ENCODE measurements at regions not wholly inside any gene's neighbourhood (a gene's known extent, or its start where the extent isn't known, plus 50 kb on each side); places are given as distances from the start of the nearest gene placed in this dataset.

DNA sequence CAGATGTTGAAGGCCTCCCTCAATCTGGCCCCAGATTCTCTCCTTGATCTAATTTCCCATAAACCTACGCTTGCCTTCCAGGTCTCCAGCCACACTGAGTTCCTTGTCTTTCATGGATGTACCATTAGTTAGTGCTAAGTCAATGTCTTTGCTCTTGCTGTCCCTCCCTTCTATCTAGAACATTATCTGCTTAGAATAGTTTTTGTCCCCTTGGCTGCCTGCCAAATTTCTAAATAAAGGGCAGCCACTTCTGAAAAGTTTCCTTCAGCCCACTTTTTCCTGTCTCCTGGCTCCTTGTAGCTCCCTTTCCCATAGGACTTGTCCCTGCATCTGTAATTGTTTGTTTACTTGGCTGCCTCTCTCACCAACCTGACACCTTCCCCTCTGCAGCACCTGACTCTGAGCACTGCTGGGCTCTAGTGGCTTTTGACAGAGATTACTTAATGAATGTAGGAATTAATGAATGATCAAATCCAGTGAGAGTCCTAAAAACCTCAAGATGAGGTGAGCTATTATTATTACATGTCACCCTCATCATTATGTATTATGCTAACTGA, 58.3 kb downstream of the CXCL12 start:
- no peak for DNase-seq (ENCODE audit: low read depth in 2 of 2)

DNA sequence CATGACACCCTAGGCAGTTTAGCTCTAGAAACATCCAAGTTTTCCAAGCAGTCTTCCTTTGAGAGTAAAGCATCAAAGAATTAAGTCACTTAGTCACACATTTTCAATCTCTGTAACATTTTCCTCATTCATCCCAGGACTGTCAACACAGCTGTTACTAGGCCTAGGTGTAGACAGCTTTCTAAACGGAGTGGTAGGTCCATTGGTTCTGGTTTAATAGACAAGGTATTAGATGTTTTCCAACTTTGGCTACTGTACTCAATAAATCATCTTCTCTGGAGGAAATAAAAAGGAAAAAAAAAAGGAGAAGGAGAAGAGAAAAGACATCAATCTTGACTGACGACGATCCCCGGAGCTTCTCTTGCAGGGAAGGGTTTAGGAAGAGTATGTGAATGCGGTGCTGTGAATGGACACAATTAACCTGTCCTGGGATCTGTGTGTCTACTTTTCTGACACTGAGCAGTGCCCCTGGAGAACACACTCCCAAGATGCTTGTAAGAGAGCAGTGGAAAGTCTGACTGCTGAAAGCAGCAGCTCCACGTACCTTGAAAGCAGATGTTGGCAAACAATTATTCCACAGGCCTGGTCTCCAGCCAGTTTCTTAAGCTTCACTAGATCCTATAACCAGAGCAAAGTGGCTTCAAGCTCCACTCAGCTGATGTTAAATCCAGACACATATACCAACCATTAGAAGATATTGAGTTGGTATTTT, 59.1 kb downstream of the CXCL12 start:
- no peak for DNase-seq (ENCODE audit: low read depth in 2 of 2)

DNA sequence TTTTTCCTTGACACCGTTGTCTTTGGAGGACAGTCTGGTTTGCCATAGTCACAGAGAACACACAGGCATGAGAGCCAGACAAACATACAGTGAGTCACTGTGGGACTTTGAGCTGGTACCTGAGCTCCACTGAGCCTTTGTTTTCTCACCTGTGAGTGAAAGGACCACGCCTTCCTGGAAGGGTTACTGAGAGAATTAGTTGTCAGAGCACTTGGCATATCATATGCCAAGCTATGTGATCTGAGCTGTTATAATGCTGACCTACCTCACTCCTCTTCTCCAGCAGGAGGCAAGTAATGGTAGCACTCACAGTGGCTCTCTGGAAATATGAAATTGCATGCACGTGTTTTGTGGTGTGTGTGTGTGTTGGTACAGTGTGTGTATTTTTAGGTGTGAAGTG, 59.7 kb downstream of the CXCL12 start:
- DNase-seq (ENCODE audit: low read depth in 2 of 2), result no peak

DNA sequence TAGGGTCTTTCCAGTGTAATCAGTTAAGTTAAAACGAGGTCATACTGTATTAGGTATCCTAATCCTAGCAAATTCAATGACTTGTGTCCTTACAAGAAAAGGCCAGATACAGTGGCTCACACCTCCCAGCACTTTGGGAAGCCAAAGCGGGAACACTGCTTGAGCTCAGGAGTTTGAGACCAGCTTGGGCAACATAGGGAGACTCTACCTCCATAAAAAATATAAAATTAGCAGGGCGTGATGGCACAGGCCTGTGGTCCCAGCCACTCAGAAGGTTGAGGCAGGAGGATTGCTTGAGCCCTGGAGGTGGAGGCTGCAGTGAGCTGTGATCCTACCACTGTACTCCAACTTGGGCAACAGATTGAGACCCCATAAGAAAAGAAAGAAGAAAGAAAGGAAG, 61.1 kb downstream of the CXCL12 start:
- DNase-seq (ENCODE audit: low read depth in 2 of 2), result no peak

DNA sequence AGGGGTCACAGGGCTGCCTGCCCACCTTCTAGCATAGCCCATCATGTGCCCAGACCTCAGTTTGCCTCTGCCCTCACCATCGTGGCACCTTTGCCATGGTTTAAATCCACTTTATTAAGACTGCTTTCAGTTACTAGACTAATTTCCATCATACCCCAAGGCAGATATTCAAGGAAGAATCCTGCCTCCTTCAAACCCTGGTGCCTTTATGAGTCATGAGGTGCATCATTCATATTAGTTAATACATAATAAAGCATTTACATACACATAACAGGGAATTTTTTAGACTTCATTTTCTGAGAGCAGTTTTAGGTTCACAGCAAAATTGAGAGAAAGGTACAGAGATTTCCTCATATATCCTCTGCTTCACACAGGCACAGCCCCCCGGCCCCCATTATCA, 62.8 kb downstream of the CXCL12 start:
- DNase-seq (ENCODE audit: low read depth in 2 of 2), result no peak

DNA sequence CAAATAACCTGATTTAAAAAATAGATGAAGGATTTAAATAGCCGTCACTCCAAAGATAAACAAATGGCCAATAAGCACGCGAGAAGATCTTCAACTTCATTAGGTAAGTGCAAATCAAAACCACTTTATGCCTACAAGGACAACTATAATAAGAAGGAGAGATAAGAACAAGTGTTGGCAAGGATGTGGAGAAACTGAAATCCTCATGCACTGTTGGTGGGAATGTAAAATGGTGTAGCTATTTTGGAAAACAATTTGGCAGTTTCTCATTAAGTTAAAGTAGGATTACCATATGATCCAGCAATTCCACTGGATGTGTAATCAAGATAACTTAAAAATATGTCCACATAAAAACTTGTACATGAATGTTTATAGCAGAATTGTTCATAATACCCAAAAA, 64.1 kb downstream of the CXCL12 start:
- no peak for DNase-seq (ENCODE audit: low read depth in 2 of 2)

DNA sequence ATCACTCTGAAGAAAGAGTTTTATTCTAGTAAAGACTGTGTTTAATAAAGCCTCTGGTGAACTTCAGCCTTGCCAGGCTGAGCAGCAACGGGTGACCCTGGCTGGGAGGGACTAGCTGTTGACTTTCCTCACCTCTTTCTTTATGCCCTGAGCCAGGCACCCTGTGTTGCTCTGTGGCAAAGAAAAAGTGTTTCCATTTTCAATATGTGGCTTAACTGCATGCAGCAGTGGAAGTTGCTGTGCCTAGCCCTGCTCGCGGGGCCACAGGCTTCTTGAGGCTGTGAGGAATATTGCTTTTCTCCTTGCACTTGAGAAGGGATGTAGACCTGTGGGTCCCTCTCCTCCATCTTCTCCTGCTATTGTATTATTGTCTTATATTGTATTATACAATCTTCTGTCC, 67.0 kb downstream of the CXCL12 start:
- no peak for DNase-seq (ENCODE audit: low read depth in 2 of 2)

DNA sequence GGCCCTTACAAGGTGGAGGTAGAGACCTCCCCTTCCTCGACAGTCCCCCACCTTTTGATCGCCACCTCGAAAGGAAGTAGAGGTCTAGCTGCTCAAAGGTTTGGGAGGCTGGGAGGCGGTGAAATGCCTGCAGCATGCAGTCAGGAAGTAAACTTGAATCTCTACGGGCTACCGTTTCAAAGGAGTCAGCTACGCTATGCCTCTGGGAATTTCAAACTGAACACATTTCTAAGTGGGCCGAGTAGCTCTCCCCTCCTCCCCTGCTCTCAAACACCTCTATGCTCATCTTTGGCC, 68.0 kb downstream of the CXCL12 start:
- DNase-seq (ENCODE audit: low read depth in 2 of 2), result no peak

DNA sequence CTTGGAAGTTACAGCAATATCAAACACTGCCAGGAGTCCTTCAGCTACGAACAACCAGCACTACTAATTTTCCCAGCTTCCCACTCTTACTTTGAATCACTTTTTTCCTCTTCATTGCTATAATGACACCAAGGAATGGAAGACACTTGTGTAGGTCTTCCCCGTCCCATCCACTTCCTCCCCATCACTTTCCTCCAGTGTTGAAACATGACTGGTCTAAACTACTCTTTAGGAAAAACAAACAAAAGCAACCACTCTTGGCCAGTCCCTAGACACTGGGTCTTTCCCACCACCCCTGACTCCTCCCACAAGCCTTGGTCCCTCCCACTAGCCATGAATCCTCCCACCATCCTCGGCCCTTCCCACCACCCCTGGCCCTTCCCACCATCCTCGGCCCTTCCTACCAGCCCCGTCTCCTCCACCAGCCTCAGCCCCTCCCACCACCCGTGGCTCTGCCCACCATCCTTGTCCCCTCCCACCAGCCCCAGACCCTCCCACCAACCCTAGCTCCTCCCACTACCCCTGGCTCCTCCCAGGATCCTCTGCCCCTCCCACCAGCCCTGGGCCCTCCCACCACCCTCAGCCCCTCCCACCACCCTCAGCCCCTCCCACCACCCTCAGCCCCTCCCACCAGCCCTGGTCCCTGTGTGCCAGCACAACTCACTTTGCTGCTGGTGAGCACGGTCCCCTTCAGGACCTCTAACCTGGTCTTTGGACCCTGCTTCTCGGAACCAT, 68.5 kb downstream of the CXCL12 start:
- no peak for DNase-seq (ENCODE audit: low read depth in 2 of 2)

DNA sequence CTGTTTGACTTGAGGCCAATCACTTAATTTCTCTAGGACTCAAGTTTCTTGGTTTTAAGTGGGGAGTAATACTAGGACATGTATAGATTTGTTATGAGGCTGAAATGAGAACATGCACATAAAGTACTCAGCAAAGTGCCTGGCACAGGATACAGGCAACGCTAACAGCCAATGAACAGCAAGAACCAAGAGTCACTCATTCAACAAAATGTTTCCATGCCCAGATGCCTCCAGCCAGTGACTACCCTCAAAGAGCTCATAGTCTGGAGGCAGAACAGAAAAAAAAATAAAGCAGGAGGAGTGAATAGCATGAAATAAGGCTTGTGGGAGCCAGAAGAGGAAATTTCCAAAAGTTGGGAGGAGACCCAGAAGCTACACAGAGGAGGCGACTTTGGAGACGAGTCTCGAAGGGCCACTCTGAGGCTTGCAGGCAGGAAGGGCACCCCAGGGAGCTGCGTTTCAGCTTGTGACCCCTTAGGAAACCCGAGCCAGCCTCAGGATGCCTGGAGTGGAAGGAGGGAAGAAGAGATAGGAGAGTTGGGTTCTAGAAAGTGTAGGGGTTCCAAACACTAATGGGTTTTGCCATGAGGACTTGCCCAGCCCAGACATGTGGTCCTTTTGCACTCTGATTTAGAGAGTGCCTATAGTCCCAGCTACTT, 70.0 kb downstream of the CXCL12 start:
- DNase-seq (ENCODE audit: low read depth in 2 of 2), result no peak

DNA sequence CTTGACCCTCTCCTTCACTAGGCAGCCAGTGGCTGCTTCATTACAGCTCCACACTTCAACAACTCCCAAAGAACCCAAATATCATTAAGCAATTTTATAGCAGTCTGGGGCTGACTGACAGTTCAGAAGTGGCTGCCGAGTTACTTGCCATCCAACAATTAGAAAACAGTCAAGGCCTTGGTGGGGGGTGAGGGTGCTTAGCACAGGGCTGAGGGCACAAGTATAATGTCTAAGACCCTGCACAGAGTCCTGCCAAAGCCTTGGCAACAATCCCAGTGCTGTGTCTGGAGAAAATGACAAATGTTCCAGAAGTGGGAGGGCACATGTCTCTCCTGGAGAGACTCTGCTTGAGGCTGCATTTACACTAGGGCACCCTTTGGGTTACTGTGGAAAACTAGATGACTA, 71.1 kb downstream of the CXCL12 start:
- DNase-seq (ENCODE audit: low read depth in 2 of 2), result no peak

DNA sequence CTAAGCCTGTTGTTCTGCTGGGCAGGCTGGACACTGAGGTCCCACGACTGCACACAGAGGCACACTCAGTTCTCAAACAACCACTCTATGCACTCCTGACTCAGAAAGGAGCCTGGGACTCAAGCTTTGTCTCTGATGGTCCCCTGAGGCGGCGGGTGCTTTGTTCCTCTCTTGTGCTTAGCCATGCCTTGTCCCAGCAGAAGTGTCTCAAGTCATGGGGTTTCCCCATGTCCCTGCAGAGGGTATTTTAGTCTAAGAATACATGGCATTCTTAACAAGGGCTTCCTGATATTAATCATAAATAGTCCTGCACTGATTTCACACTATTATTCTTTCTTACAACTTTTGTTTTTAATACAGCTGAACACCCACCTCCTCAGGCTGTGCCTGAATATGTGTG, 72.5 kb downstream of the CXCL12 start:
- DNase-seq (ENCODE audit: low read depth in 2 of 2), result no peak

DNA sequence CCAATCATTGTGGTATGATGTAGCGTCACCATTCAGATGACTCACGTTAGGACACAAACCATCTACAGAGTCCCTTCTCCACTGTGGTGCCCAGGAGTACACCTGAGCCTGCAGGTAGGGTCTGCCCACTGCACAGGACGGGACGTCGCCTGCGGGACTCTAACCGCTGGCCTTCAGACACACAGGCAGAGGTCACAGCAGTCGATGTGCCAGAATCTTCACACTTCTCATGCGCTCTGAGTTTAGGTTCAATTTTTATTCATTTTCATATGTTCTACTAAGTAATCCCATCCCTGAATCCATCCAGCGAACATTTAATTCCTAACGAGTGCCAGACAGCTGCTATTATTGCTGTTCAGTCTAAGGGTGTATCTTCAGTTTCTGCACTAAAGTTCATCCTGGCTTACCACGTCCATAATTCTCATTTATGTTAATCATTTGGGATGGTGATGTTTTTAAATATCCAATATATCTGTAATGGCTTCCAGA, 73.3 kb downstream of the CXCL12 start:
- no peak for DNase-seq (ENCODE audit: low read depth in 2 of 2)

DNA sequence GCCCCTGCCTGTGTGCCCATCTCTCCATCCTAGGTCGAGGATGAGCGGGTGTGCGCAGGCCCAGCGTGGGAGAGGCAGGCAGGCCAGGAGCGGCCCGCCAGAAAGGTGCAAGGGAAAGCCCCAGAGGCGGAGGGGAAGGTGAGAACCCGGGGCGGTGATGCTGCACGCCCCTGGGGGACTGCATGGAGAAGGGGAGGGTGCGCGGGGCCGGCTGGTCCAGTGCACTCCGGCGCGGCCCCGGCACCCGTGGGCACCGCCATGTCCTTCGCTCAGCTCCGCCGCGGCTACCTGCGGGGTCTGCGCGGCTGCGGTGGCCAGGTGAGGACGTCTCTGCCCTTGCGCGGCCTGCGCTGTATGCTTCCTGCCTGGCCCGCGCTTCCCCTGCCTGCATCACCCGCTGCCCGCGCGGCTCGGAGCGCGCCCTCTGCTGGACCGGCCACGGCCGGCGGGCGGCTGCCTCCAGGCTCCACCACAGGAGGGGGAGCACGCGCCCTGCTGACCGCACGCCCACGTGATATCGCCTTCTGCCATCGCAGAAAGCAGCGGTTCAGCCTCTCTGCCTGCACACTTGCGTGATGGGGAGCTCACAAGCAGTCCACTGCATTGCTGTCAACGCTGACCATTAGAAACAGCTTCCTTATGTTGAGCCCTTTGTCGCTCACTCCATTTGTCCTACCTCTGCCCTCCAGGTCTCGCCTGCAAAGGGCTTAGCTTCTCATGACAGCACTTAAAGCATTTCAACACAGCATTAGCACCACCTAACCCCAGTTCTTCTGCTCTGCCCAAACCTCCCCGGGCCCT, 73.9 kb downstream of the CXCL12 start:
- peak; percentile 24 to 37 for DNase-seq (ENCODE audit: low read depth in 2 of 2)

DNA sequence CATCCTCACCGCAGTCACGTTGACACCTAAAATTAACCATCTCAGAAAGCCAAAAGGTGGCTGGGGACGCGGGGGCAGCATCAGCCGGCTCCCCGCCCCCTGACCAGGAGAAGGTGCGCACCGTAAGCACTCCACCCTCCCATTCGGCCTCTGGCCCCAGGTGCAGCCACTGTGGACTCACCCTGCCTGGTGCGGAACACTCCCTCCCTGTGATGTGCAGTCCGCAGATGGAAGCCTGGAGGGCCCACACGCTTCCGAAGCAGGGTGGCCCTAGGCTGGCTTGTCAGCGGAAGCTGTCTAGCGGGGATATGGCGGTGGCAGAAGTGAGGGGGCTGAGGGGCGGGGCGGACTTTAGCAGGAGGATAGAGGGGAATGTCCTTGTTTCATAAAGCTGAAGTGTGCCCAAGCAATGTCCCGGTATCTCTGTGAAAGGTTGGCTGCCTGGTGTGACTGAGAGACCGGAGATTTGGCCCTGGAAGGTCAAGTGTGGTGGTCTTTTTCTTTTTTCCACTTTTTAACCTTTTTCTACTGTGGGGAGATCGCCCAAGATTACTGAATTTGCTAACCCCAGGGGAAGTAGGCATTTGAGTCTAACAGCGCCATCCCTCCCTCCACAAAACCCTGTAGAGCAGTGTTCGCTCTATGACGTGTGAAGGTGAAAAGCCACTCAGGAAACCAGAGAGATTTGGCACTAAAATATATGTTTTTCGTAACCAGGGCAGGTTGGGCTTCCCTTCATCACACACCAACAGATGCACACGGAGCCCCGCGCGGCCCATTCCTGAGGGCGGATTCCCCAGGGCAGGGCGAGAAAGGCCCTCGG, 74.7 kb downstream of the CXCL12 start:
- DNase-seq (ENCODE audit: low read depth in 2 of 2), result no peak

DNA sequence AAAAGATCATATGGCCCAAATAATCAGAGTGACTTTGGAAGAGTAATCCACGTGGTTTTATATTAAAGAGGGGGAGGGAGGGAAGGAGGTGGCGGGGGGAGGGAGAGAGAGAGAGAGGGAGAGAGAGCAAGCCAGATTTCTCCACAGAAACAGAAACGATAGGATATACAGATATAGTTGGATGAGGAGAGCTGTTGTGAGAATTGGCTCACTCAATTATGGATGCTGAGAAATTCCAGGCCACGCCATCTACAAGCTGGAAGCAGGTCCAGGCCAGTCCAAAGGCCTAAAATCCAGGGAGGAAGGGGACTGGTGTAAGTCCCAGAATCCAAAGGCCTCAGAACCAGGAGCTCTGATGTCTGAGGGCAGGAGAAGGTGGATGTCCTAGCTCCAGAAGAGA, 75.5 kb downstream of the CXCL12 start:
- no peak for DNase-seq (ENCODE audit: low read depth in 2 of 2)

DNA sequence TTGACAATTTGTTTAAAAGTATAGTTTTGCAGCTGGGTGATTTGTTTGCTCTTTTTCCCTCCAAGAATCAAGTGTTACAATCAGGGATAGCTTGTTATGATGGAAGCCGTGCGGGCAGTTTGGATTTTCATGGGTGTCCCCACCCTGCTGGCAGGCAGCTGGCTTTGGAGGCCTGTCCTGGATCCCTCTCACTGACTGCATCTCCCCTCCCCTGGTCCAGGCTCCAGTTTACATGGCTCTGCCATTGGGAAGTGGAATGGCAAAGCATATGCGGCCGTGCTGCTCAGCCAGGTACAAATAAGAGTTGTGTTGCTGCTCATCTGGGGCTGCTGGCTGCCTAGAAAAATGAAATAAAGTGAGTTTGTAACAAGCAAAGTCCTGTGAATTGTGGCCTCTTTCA, 76.0 kb downstream of the CXCL12 start:
- DNase-seq (ENCODE audit: low read depth in 2 of 2), result no peak

DNA sequence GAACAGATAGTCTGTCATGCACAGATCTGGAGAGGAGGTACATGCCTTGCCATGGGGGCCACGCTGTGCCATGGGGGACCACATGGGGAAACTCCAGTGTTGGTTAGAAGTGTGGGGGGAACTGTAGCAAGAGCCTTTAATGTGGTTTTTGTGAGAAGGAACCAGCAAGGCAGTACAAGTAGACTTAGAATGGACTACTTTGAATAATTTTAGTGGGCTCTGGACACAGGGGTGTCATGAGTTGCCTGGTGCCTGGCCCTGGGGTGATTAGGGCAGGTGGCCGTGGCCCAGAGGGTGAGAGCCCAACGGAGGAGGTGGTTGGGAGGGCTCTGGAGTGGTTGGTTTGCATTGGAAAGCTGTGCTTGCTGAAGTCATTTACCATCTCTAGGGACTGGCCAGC, 77.2 kb downstream of the CXCL12 start:
- no peak for DNase-seq (ENCODE audit: low read depth in 2 of 2)

DNA sequence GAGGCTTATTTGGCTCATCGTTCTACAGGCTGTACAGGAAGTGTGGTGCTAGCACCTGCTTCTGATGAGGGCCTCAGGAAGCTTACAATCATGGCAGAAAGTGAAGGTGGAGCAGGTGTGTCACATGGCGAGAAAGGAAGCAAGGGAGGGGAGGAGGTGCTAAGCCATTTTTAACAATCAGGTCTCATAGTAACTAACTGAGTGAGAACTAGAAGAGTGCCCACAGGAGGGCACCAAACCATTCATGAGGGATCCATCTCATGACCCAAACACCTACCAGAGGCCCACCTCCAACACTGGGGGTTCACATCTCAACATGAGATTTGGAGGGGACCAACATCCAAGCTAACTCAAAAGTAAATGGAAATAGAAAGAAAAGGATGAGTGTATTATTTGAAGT, 78.1 kb downstream of the CXCL12 start:
- no peak for DNase-seq (ENCODE audit: low read depth in 2 of 2)

DNA sequence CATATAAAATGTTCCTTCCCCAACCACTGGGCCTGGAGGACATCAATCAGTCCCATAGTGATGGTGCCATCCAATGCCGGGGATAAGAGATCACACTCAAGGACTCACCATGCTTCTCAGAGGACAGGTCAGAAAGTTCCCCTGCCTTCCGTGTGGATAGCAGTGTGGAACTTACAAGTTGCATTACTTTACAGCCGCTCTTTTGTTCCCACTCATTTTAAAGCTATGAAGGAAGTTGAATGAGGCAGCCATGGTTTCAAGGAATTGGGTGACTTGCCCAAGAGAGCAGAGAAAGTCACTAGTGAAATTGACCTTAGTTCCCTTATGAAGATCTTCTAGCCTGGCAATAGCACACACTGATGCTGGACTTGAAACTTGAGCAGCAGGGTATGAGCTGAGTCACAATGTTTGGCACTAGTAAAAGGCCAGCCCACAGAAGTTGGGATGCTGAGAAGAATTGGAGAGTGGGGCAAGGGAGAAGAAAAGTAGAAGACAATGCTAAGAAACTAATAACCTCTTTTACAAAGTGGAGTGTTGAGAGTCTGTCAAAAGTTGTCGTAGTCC, 78.7 kb downstream of the CXCL12 start:
- DNase-seq (ENCODE audit: low read depth in 2 of 2), result no peak
